Endothelial cell of umbilical vein (primary cell): ENCODE measurements at regions not wholly inside any gene's neighbourhood (a gene's known extent, or its start where the extent isn't known, plus 50 kb on each side); places are given as distances from the start of the nearest gene placed in this dataset.

Experiments used
- POLR2A ChIP-seq: IDR thresholded peaks from 2 replicates; pipeline ENCODE4 v1.6.1; 2012; ENCODE audit warnings: low read depth, mild to moderate bottlenecking, control low read depth, low read length
- TF ChIP-seq, protein P1 (sequence below), 2 donors: IDR thresholded peaks; 1 replicate in 1 of 2; 2 replicates in 1 of 2; pipeline ENCODE4 v1.5.1; 2011; ENCODE audit warnings: low read length in 2 of 2, mild to moderate bottlenecking in 2 of 2, moderate library complexity in 2 of 2, control low read depth in 1 of 2, inconsistent platforms in 1 of 2, low read depth in 1 of 2; ENCODE audit not compliant: insufficient read depth in 1 of 2; ENCODE audit errors: extremely low read depth in 1 of 2

DNA sequence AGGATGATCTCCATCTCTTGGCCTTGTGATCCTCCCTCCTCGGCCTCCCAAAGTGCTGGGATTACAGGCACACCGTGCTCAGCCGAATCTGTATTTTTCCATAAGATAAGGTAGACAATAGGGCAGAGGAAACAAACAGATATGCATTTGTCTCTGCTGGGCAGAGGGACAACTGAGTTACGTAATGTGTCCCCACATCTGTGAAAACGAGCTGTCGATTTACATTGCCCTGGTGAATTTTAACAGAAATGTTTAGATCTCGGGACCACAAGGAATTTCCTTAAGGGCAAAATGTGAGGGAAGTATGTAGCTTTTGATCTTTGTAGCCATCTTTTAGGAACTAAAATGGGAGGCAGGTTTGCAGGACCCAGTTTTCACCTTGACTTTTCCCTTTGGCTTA, 189.7 kb downstream of the TRIML1 start:
- TF ChIP-seq, protein P1, sequence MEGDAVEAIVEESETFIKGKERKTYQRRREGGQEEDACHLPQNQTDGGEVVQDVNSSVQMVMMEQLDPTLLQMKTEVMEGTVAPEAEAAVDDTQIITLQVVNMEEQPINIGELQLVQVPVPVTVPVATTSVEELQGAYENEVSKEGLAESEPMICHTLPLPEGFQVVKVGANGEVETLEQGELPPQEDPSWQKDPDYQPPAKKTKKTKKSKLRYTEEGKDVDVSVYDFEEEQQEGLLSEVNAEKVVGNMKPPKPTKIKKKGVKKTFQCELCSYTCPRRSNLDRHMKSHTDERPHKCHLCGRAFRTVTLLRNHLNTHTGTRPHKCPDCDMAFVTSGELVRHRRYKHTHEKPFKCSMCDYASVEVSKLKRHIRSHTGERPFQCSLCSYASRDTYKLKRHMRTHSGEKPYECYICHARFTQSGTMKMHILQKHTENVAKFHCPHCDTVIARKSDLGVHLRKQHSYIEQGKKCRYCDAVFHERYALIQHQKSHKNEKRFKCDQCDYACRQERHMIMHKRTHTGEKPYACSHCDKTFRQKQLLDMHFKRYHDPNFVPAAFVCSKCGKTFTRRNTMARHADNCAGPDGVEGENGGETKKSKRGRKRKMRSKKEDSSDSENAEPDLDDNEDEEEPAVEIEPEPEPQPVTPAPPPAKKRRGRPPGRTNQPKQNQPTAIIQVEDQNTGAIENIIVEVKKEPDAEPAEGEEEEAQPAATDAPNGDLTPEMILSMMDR (IDR thresholded peaks at IDR 0.05; ENCODE audit: extremely low read depth in 1 of 2, insufficient read depth in 1 of 2, low read depth in 1 of 2, low read length in 2 of 2): no peak
- no peak for TF ChIP-seq POLR2A
